T-cell (primary cell): ENCODE measurements at regions not wholly inside any gene's neighbourhood (a gene's known extent, or its start where the extent isn't known, plus 50 kb on each side); places are given as distances from the start of the nearest gene placed in this dataset.
"Not testable (repeated sequence)": the region's sequence is repeated elsewhere in the genome, so short reads cannot be mapped to it uniquely, and the experiment has no call there.

ENCODE experiments used
- ATAC-seq, 4 experiments: fragments of 200-7000 bp in 3 of 4; fragments of 150-1000 bp in 1 of 4; cut with Tn5 transposase; replicated peaks in 1 of 4; 1 replicate in 3 of 4; 2 replicates in 1 of 4; pipeline ENCODE4 v1.10.0; 2021; ENCODE audit warnings: moderate library complexity in 3 of 4, mild to moderate bottlenecking in 2 of 4, moderate number of reproducible peaks in 1 of 4
- CTCF ChIA-PET, 2 donors: fragments of 300-600 bp; sonication (Branson Sonifier 250); formaldehyde crosslinking; loops; one replicate each; lab custom pipeline; 2022; ENCODE audit warnings: antibody characterized with exemption in 2 of 2; lab: Charles Lee
- POLR2A ChIA-PET, 2 donors: fragments of 300-600 bp; sonication (Branson Sonifier 250); formaldehyde crosslinking; loops; one replicate each; lab custom pipeline; 2022; ENCODE audit warnings: antibody characterized with exemption in 2 of 2; lab: Charles Lee
- DNase-seq, 35 experiments: peaks; one replicate each; pipeline versions ENCODE4 v3.0.0 to v3.0.0-alpha.2; 2013 to 2023
- H3K27ac ChIP-seq: one replicate; pipeline ENCODE4 v1.5.1; 2013; ENCODE audit warnings: low read length
- H3K27me3 ChIP-seq, 2 experiments: replicated peaks in 1 of 2; 1 replicate in 1 of 2; 2 replicates in 1 of 2; pipeline versions ENCODE4 v1.6.1 to v1.7.0; 2013; ENCODE audit warnings: low read length in 1 of 2, mixed read lengths in 1 of 2; ENCODE audit not compliant: control insufficient read depth in 2 of 2, insufficient read depth in 2 of 2; ENCODE audit errors: extremely low read depth in 1 of 2
- H3K36me3 ChIP-seq, 2 donors: 1 replicate in 1 of 2; 2 replicates in 1 of 2; pipeline versions ENCODE4 v1.6.1 to v1.7.0; 2013; ENCODE audit warnings: low read length in 1 of 2; ENCODE audit not compliant: control insufficient read depth in 2 of 2, insufficient read depth in 1 of 2; ENCODE audit errors: extremely low read depth in 1 of 2
- H3K4me1 ChIP-seq, 2 experiments: 1 replicate in 1 of 2; 2 replicates in 1 of 2; pipeline versions ENCODE4 v1.6.1 to v1.7.0; 2013; ENCODE audit warnings: low read length in 2 of 2, mixed read lengths in 1 of 2; ENCODE audit not compliant: insufficient read depth in 2 of 2, control insufficient read depth in 1 of 2; ENCODE audit errors: extremely low read depth in 1 of 2
- H3K4me3 ChIP-seq, 2 donors: 1 replicate in 1 of 2; 2 replicates in 1 of 2; pipeline versions ENCODE4 v1.5.1 to v1.7.0; 2013; ENCODE audit warnings: mild to moderate bottlenecking in 2 of 2, low read length in 1 of 2, moderate library complexity in 1 of 2; ENCODE audit not compliant: control insufficient read depth in 1 of 2; ENCODE audit errors: extremely low read depth in 1 of 2
- H3K9me3 ChIP-seq: 2 replicates; pipeline ENCODE4 v1.7.0; 2013
- H3K27ac Mint-ChIP-seq, 2 donors: one replicate each; pipeline ENCODE4 v1.8.0; 2020 to 2021; ENCODE audit warnings: mild to moderate bottlenecking in 2 of 2, mixed read lengths in 2 of 2
- H3K27me3 Mint-ChIP-seq, 2 donors: one replicate each; pipeline ENCODE4 v1.8.0; 2021 to 2022; ENCODE audit warnings: mixed read lengths in 2 of 2
- H3K36me3 Mint-ChIP-seq: one replicate; pipeline ENCODE4 v1.8.0; 2021; ENCODE audit warnings: mixed read lengths
- H3K4me1 Mint-ChIP-seq, 3 donors: one replicate each; pipeline ENCODE4 v1.8.0; 2020 to 2022; ENCODE audit warnings: mixed read lengths in 3 of 3, mild to moderate bottlenecking in 1 of 3
- H3K4me3 Mint-ChIP-seq, 3 donors: one replicate each; pipeline ENCODE4 v1.8.0; 2020 to 2022; ENCODE audit warnings: mild to moderate bottlenecking in 3 of 3, mixed read lengths in 3 of 3, moderate library complexity in 3 of 3
- H3K9me3 Mint-ChIP-seq, 3 donors: one replicate each; pipeline ENCODE4 v1.8.0; 2020 to 2022; ENCODE audit warnings: mixed read lengths in 3 of 3
- WGBS: methylation state at CpG from one replicate; pipeline ENCODE4 v1.1.5; 2013; ENCODE audit warnings: missing lambda C conversion rate; ENCODE audit not compliant: insufficient coverage; 5-methylcytosine and 5-hydroxymethylcytosine counted together

DNA sequence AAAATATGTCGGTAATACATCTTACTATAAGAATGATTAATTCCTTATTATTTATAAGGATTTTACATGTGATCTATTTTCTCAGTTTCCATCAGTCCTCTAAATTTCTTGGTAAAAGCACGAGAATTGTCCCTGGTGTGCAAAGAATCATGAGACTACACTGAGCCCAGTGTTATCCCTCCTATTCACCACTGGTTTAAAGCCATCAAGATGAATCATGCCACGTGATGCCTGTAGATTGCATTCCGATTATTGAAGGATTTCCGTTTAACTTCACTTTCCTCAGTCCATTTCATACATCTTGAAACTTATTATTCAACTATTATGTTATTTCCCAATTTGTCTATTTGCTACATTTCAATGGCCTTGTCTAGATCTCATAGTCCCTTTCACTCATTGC, 601.9 kb downstream of the GALC start:
- Mint-ChIP-seq H3K27ac (no peak overlapping the region), H3K4me1 (no peaks in the 10 kb centered on the region), H3K36me3 (no peaks in the 10 kb centered on the region), H3K4me3 (no peak overlapping the region), H3K9me3 (peaks cover 4 to 15% (median 5%) of the 10 kb centered on the region in 3 donors), H3K27me3 (no peaks in the 10 kb centered on the region)
- DNase-seq (no peak), ATAC-seq (no peak)
- H3K9me3 ChIP-seq, result no peaks in the 10 kb centered on the region
- H3K27me3 ChIP-seq, result no peaks in the 10 kb centered on the region
- H3K4me3 ChIP-seq, result no peak overlapping the region
- no peaks in the 10 kb centered on the region for H3K4me1 ChIP-seq
- ChIA-PET CTCF (no interaction called here), POLR2A (no interaction called here)
- WGBS, result 38% methylated on average over 1 of the region's 5 CpGs
- H3K36me3 ChIP-seq, result no peaks in the 10 kb centered on the region
- H3K27ac ChIP-seq, result no peak overlapping the region

DNA sequence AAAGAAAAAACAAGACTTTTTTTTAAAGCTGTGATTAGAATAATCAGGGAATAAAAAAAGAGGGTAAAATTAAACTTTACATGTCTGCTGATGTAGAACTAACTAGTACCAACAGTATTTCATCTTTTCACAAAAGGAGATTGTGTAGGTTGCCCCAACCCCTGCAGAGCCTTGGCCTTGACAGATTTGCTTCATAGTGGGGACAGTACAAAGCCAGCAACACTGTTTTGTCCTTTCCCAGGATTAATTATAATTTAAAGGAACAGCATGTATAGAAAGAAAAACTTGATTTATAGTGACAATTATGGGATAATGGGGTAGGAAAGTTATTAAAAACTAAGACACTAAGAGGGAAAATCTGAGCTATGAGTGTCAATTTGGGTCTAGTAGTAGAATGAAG, 604.0 kb downstream of the GALC start:
- Histone ChIP-seq H3K27me3 (no peaks in the 10 kb centered on the region), H3K36me3 (no peaks in the 10 kb centered on the region), H3K4me3 (no peak overlapping the region), H3K4me1 (no peaks in the 10 kb centered on the region), H3K27ac (no peak overlapping the region), H3K9me3 (no peaks in the 10 kb centered on the region)
- Mint-ChIP-seq H3K4me1 (no peaks in the 10 kb centered on the region), H3K27me3 (no peaks in the 10 kb centered on the region), H3K9me3 (peaks cover 3 to 17% (median 11%) of the 10 kb centered on the region in 3 donors), H3K4me3 (no peak overlapping the region), H3K36me3 (no peaks in the 10 kb centered on the region), H3K27ac (no peak overlapping the region)
- ATAC-seq (no peak), DNase-seq (no peak)
- ChIA-PET CTCF (no interaction called here), POLR2A (no interaction called here)

DNA sequence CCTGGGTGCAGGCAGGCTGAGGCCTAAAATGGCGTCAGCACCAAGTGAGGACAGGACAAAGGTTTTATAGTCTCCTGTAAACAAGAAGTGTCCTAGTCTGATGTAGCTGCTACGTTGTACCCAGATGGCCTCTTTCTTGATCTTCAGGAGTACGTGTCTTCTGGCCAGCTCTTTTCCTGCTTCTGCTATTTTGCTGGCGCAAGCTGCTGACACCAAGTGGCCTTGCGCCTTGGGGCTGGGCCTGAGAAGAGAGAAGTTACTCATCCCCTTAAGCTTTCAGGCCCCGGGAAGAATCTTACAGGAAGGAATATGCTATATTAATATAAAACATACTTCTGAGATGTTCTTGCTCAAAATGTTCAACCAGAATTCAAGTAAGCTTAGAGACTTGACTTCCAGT, 605.2 kb downstream of the GALC start:
- no peak for DNase-seq
- Mint-ChIP-seq H3K36me3 (no peaks in the 10 kb centered on the region), H3K4me3 (no peak overlapping the region), H3K27ac (no peak overlapping the region), H3K9me3 (peaks cover 6 to 27% (median 17%) of the 10 kb centered on the region in 3 donors), H3K4me1 (no peaks in the 10 kb centered on the region), H3K27me3 (no peaks in the 10 kb centered on the region)
- ChIA-PET POLR2A (no interaction called here), CTCF (no interaction called here)
- ATAC-seq, result no peak
- H3K27ac ChIP-seq, result no peak overlapping the region
- no peak overlapping the region for H3K4me3 ChIP-seq
- H3K27me3 ChIP-seq, result no peaks in the 10 kb centered on the region
- peaks cover 2% of the 10 kb centered on the region for H3K9me3 ChIP-seq
- no peaks in the 10 kb centered on the region for H3K4me1 ChIP-seq
- WGBS, result 88% methylated on average over 3 of the region's 6 CpGs
- no peaks in the 10 kb centered on the region for H3K36me3 ChIP-seq

DNA sequence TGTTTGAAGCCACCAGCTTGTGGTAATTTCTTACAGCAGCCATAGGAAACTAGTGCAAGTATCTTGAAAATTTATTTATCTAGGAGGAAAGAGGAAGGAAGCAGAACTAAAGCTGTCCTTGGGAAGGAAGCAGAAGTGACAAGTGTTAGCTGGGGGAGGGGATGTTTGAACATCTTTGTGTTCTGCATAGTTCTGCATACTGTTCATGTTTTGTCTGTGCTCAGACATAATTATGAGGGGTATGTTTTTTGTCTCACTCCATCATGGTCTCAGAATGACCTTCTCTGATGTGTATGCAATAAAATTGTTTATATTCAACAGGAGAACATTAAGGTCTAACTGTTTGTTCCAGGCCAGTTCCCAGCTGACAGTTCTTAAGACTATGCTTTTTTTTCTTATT, 606.5 kb downstream of the GALC start:
- Histone ChIP-seq H3K9me3 (peaks cover 2% of the 10 kb centered on the region), H3K27ac (no peak overlapping the region), H3K36me3 (no peaks in the 10 kb centered on the region), H3K4me1 (no peaks in the 10 kb centered on the region), H3K27me3 (no peaks in the 10 kb centered on the region), H3K4me3 (no peak overlapping the region)
- ATAC-seq (no peak), DNase-seq (no peak)
- H3K27ac Mint-ChIP-seq, result no peak overlapping the region
- CTCF ChIA-PET, result no interaction called here
- POLR2A ChIA-PET, result no interaction called here
- H3K9me3 Mint-ChIP-seq, result peaks cover 8 to 34% (median 17%) of the 10 kb centered on the region in 3 donors
- H3K4me3 Mint-ChIP-seq, result no peak overlapping the region
- H3K36me3 Mint-ChIP-seq, result no peaks in the 10 kb centered on the region
- H3K27me3 Mint-ChIP-seq, result no peaks in the 10 kb centered on the region
- H3K4me1 Mint-ChIP-seq, result no peaks in the 10 kb centered on the region

DNA sequence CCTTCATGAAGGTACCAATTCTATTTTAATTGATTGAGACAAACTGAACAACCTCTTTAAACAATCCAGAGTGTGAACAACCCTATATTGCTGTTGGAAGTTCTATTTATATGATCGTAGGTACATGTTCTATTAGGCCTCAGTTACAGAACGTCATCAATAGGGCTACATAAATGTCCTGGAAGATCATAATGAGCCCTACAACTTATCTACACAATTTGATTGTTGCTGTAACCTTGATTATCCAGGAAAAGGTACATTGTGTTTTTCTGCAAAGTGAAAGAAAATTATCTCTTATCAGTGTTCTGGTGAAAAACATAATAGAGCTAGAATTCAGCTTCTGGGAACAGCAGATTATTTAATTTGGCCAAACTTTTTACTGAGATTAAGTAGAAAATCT, 612.9 kb downstream of the GALC start:
- POLR2A ChIA-PET, result no interaction called here
- WGBS, result no CpG with 5 or more reads among the region's 2 CpGs
- Histone ChIP-seq H3K4me1 (no peaks in the 10 kb centered on the region), H3K4me3 (no peak overlapping the region), H3K36me3 (no peaks in the 10 kb centered on the region), H3K27ac (no peak overlapping the region), H3K27me3 (no peaks in the 10 kb centered on the region), H3K9me3 (peaks cover 2% of the 10 kb centered on the region)
- Mint-ChIP-seq H3K27ac (no peak overlapping the region), H3K27me3 (no peaks in the 10 kb centered on the region), H3K9me3 (peaks cover 8 to 21% (median 16%) of the 10 kb centered on the region in 3 donors), H3K4me1 (no peaks in the 10 kb centered on the region), H3K36me3 (no peaks in the 10 kb centered on the region), H3K4me3 (no peak overlapping the region)
- no peak for ATAC-seq
- DNase-seq, result no peak
- CTCF ChIA-PET, result no interaction called here

DNA sequence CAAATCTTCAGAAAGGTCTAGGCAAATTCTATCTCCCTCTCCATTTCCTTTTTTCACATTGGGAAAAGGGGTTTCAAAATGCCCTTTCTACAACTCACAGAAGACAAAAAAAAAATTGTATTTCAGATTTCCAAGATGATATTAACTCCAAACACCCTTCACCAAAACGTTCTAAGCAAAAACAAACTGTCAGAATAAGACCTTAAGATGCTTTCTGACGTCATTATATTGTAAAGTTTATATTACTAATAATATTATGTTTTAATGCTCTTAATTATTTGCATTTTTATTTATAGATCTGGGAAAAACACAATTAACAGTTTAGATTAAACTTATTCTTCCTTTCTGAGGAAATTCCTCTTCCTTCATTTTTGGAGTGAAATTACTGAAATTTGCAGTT, 624.2 kb downstream of the GALC start:
- H3K4me3 Mint-ChIP-seq, result no peak overlapping the region
- ChIA-PET POLR2A (no interaction called here), CTCF (no interaction called here)
- H3K27ac Mint-ChIP-seq, result no peak overlapping the region
- Histone ChIP-seq H3K4me3 (no peak overlapping the region), H3K36me3 (no peaks in the 10 kb centered on the region), H3K27ac (no peak overlapping the region), H3K27me3 (no peaks in the 10 kb centered on the region), H3K4me1 (no peaks in the 10 kb centered on the region), H3K9me3 (no peaks in the 10 kb centered on the region)
- H3K9me3 Mint-ChIP-seq, result peaks cover 5 to 15% (median 5%) of the 10 kb centered on the region in 3 donors
- no peaks in the 10 kb centered on the region for H3K36me3 Mint-ChIP-seq
- DNase-seq (no peak), ATAC-seq (no peak)
- no peaks in the 10 kb centered on the region for H3K27me3 Mint-ChIP-seq
- WGBS, result no CpG with 5 or more reads among the region's 2 CpGs
- H3K4me1 Mint-ChIP-seq, result no peaks in the 10 kb centered on the region

DNA sequence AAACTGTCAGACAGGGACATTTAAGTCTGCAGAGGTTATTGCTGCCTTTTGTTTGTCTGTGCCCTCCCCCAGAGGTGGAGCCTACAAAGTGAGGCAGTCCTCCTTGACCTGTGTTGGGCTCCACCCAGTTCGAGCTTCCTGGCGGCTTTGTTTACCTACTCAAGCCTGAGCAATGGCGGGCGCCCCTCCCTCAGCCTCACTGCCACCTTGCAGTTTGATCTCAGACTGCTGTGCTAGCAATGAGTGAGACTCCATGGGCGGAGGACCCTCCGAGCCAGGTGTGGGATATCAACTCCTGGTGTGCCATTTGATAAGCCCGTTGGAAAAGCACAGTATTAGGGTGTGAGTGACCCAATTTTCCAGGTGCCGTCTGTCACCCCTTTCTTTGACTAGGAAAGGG, 632.7 kb downstream of the GALC start:
- H3K36me3 ChIP-seq, H3K4me3 Mint-ChIP-seq, POLR2A ChIA-PET, H3K27ac Mint-ChIP-seq, DNase-seq, CTCF ChIA-PET, H3K4me3 ChIP-seq, H3K27ac ChIP-seq, H3K9me3 ChIP-seq, H3K4me1 ChIP-seq, ATAC-seq, H3K4me1 Mint-ChIP-seq, H3K27me3 ChIP-seq, H3K36me3 Mint-ChIP-seq, H3K27me3 Mint-ChIP-seq: not testable (repeated sequence)
- WGBS, result 72% methylated on average over 2 of the region's 8 CpGs
- peaks cover 16% of the 10 kb centered on the region in 3 donors for H3K9me3 Mint-ChIP-seq
